Osteoblast (primary cell): ENCODE measurements at regions not wholly inside any gene's neighbourhood (a gene's known extent, or its start where the extent isn't known, plus 50 kb on each side); places are given as distances from the start of the nearest gene placed in this dataset.

ENCODE experiments used
- DNase-seq: peaks from one replicate; pipeline ENCODE4 v3.0.0; 2011; ENCODE audit warnings: low spot score, mixed read lengths; ENCODE audit not compliant: insufficient read length; ENCODE audit errors: missing footprints
- H2AFZ ChIP-seq: 2 replicates; pipeline ENCODE4 v1.6.0; 2011; ENCODE audit warnings: mild to moderate bottlenecking, low read length
- H3K27ac ChIP-seq: 2 replicates; pipeline ENCODE4 v1.5.1; 2011; ENCODE audit warnings: mild to moderate bottlenecking, low read depth, low read length, moderate library complexity
- H3K27me3 ChIP-seq: 2 replicates; pipeline ENCODE4 v1.6.0; 2012; ENCODE audit warnings: mild to moderate bottlenecking, control low read depth, inconsistent platforms, low read length, moderate library complexity; ENCODE audit not compliant: insufficient read depth
- H3K36me3 ChIP-seq: 2 replicates; pipeline ENCODE4 v1.5.1; 2011; ENCODE audit warnings: mild to moderate bottlenecking, low read length, control low read depth, moderate library complexity; ENCODE audit not compliant: insufficient read depth
- H3K4me1 ChIP-seq: 2 replicates; pipeline ENCODE4 v1.5.1; 2011; ENCODE audit warnings: mild to moderate bottlenecking, low read length, control low read depth, moderate library complexity; ENCODE audit not compliant: insufficient read depth
- H3K4me2 ChIP-seq: 2 replicates; pipeline ENCODE4 v1.6.0; 2011; ENCODE audit warnings: mild to moderate bottlenecking, low read length; ENCODE audit not compliant: insufficient read depth
- H3K4me3 ChIP-seq: fragments of 200-600 bp; sonication (generic); 3 replicates; pipeline ENCODE4 v1.5.1; 2012; ENCODE audit warnings: mild to moderate bottlenecking, low read length, inconsistent platforms; ENCODE audit not compliant: insufficient read depth
- H3K79me2 ChIP-seq: 2 replicates; pipeline ENCODE4 v1.6.0; 2012; ENCODE audit warnings: mild to moderate bottlenecking, low read length, control low read depth, inconsistent platforms; ENCODE audit not compliant: insufficient read depth
- H3K9me3 ChIP-seq: 2 replicates; pipeline ENCODE4 v1.5.1; 2011; ENCODE audit warnings: low read depth, low read length, control low read depth
- H4K20me1 ChIP-seq: 2 replicates; pipeline ENCODE4 v1.6.0; 2012; ENCODE audit warnings: mild to moderate bottlenecking, low read length, control low read depth; ENCODE audit not compliant: insufficient read depth
- TF ChIP-seq, protein P1 (sequence below): IDR thresholded peaks from 2 replicates; pipeline ENCODE4 v1.5.1; 2011; ENCODE audit warnings: mild to moderate bottlenecking, low read depth, low read length, moderate library complexity; ENCODE audit errors: extremely low read depth

DNA sequence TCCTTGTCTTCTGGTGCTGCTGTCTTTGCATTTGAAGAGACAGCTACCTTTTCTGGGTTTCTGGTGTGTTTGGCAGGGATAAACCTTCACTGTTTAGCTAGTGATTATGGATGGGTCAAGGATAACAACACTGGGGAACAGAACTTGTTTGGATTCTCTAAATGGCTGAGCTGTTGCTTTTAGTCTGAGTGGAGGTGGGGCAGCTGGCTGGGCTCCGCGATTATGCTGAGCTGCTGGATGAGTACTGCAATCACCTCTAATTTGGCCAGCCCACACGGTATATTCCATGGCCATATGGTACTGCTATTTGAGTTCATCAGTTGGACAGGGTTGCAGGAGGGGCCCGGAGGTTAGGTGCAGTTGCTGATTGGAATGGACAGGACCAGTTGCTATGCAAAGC, 361.6 kb upstream of the TFPI start:
- Histone ChIP-seq H3K79me2 (no peaks in the 10 kb centered on the region), H3K27me3 (no peaks in the 10 kb centered on the region), H3K27ac (no peak overlapping the region), H3K4me3 (no peak overlapping the region), H3K9me3 (no peaks in the 10 kb centered on the region), H3K36me3 (no peaks in the 10 kb centered on the region), H3K4me2 (no peak overlapping the region), H4K20me1 (no peaks in the 10 kb centered on the region), H3K4me1 (no peaks in the 10 kb centered on the region), H2AFZ (no peak overlapping the region)
- TF ChIP-seq, protein P1, sequence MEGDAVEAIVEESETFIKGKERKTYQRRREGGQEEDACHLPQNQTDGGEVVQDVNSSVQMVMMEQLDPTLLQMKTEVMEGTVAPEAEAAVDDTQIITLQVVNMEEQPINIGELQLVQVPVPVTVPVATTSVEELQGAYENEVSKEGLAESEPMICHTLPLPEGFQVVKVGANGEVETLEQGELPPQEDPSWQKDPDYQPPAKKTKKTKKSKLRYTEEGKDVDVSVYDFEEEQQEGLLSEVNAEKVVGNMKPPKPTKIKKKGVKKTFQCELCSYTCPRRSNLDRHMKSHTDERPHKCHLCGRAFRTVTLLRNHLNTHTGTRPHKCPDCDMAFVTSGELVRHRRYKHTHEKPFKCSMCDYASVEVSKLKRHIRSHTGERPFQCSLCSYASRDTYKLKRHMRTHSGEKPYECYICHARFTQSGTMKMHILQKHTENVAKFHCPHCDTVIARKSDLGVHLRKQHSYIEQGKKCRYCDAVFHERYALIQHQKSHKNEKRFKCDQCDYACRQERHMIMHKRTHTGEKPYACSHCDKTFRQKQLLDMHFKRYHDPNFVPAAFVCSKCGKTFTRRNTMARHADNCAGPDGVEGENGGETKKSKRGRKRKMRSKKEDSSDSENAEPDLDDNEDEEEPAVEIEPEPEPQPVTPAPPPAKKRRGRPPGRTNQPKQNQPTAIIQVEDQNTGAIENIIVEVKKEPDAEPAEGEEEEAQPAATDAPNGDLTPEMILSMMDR, result no peak
- DNase-seq, result no peak

DNA sequence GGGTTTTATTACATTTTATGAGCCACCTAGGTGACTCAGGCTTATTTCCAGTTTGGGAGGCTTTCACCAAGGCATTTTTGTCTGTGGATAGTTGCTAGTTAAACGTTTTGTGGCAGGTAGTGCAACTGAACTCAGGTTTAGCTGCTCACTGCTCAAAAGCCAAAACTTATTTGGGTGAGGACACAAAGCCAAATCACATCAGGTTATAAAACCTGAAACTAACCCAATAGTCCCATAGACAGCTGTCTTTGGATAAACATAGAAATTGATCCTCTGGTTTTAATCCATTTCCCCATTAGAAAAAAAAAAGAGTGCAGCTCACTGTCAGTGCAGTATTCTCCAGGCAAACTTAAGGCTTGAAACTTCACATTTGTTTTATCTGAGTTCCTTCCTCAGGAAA, 362.6 kb upstream of the TFPI start:
- no peak for DNase-seq
- no peak overlapping the region for H3K27ac ChIP-seq
- H3K4me1 ChIP-seq, result no peaks in the 10 kb centered on the region
- TF ChIP-seq, protein P1, result no peak
- no peak overlapping the region for H2AFZ ChIP-seq
- H4K20me1 ChIP-seq, result no peaks in the 10 kb centered on the region
- H3K36me3 ChIP-seq, result no peaks in the 10 kb centered on the region
- H3K27me3 ChIP-seq, result no peaks in the 10 kb centered on the region
- no peak overlapping the region for H3K4me3 ChIP-seq
- H3K79me2 ChIP-seq, result no peaks in the 10 kb centered on the region
- no peaks in the 10 kb centered on the region for H3K9me3 ChIP-seq
- H3K4me2 ChIP-seq, result no peak overlapping the region

DNA sequence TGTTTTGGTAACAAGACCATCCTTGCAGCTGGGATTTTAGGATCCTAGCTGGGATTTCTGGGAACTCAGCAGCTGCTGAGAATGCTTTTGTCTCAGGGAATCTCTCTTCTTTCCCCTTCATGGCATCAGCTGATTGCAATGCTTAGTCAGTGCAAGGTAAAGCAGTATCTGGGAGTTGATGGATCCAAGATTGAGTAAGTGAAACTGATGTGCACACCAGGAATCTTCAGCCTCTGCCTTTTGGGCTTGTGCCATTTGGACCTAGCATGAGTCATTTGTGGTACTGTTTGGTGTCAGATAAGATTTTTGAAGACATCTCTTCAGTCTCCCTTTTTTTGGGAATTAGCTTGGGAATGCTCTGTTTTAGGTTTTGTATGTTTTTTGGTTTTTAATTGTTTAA, 363.3 kb upstream of the TFPI start:
- Histone ChIP-seq H3K27ac (no peak overlapping the region), H3K27me3 (no peaks in the 10 kb centered on the region), H3K79me2 (no peaks in the 10 kb centered on the region), H3K9me3 (no peaks in the 10 kb centered on the region), H3K36me3 (no peaks in the 10 kb centered on the region), H3K4me1 (no peaks in the 10 kb centered on the region), H3K4me2 (no peak overlapping the region), H2AFZ (no peak overlapping the region), H4K20me1 (no peaks in the 10 kb centered on the region), H3K4me3 (no peak overlapping the region)
- no peak for DNase-seq
- TF ChIP-seq, protein P1, result no peak

DNA sequence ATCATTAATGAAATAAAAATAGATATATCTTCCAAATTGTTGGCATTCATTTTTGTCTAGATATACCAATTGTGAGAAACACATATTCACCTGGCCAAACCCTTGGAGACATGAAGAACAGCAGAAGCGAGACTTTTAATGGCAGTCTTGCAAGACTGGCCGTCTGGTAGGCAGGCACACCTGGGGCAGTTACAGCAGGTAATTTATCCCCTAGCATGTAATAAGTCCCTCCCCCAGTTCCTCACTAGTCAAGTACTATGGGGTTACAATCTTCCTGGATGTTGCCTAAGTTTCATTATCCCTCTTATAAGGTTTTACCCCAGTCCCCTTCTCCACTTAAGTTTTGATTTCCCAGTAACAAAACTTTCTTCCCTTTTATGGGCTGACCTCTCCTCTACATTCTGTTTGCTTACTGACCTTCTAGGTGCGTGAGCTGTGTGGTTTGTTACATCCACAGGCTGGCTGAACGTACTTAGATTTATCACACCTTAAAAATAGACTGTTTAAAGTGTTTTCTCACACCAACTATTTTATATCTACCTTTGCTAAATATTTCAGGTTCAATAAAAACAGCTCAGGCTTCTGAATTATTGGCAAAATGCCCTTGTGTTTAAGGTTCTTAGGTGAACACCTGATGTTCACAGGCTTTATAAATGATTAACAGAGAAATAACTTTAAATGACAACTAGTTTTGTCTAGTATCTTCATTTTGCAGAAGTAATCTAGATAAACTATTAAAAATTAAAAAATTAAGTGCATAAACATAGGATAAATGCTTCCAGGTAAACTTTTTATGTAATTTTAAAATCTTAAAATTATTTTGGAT, 365.0 kb upstream of the TFPI start:
- Histone ChIP-seq H3K9me3 (no peaks in the 10 kb centered on the region), H3K36me3 (no peaks in the 10 kb centered on the region), H3K4me2 (no peak overlapping the region), H3K27me3 (no peaks in the 10 kb centered on the region), H3K4me1 (no peaks in the 10 kb centered on the region), H3K27ac (no peak overlapping the region), H3K4me3 (no peak overlapping the region), H4K20me1 (no peaks in the 10 kb centered on the region), H3K79me2 (no peaks in the 10 kb centered on the region), H2AFZ (no peak overlapping the region)
- TF ChIP-seq, protein P1, result no peak
- no peak for DNase-seq
